Activated CD8-positive, alpha-beta memory T cell treated with anti-CD3 and anti-CD28 coated beads, Interleukin-2, amount 10 ng/mL, durations not matched to agents 7 days and 5 days (primary cell): ENCODE measurements at regions not wholly inside any gene's neighbourhood (a gene's known extent, or its start where the extent isn't known, plus 50 kb on each side); places are given as distances from the start of the nearest gene placed in this dataset.
"Not testable (repeated sequence)": the region's sequence is repeated elsewhere in the genome, so short reads cannot be mapped to it uniquely, and the experiment has no call there.

Experiments used
- ATAC-seq: fragments of 150-1000 bp; cut with Tn5 transposase; one replicate; pipeline ENCODE4 v1.10.0; 2021; ENCODE audit warnings: moderate library complexity
- CTCF ChIA-PET: fragments of 350-600 bp; sonication (Branson Sonifier 250); formaldehyde crosslinking; loops from one replicate; lab custom pipeline; 2021; ENCODE audit warnings: antibody characterized with exemption; lab: Charles Lee
- DNase-seq: peaks from one replicate; pipeline ENCODE4 v3.0.0-alpha.2; 2020
- H3K27ac Mint-ChIP-seq: one replicate; pipeline ENCODE4 v1.8.0; 2021; ENCODE audit warnings: mild to moderate bottlenecking, mixed read lengths
- H3K27me3 Mint-ChIP-seq: one replicate; pipeline ENCODE4 v1.8.0; 2021; ENCODE audit warnings: mixed read lengths
- H3K36me3 Mint-ChIP-seq: one replicate; pipeline ENCODE4 v1.8.0; 2021; ENCODE audit warnings: mild to moderate bottlenecking, mixed read lengths
- H3K4me1 Mint-ChIP-seq: one replicate; pipeline ENCODE4 v1.8.0; 2021; ENCODE audit warnings: mixed read lengths
- H3K4me3 Mint-ChIP-seq: one replicate; pipeline ENCODE4 v1.8.0; 2021; ENCODE audit warnings: mild to moderate bottlenecking, moderate library complexity, mixed read lengths
- H3K9me3 Mint-ChIP-seq: one replicate; pipeline ENCODE4 v1.8.0; 2022; ENCODE audit warnings: low read depth, mixed read lengths

GRCh38 chr12:67080637-67081036 lies 188.5 kb upstream of the CAND1 start:
- H3K27ac Mint-ChIP-seq = no peak overlapping the region
- DNase-seq = no peak
- H3K27me3 Mint-ChIP-seq = peaks cover 35% of the 10 kb centered on the region
- ATAC-seq = no peak
- H3K4me3 Mint-ChIP-seq = no peak overlapping the region
- CTCF ChIA-PET = no interaction called here
- peaks cover 2% of the 10 kb centered on the region for H3K4me1 Mint-ChIP-seq
- no peaks in the 10 kb centered on the region for H3K9me3 Mint-ChIP-seq
- H3K36me3 Mint-ChIP-seq = peaks cover 1% of the 10 kb centered on the region

GRCh38 chr12:67082221-67082620 lies 186.9 kb upstream of the CAND1 start:
- Mint-ChIP-seq H3K4me3 (no peak overlapping the region), H3K36me3 (no peaks in the 10 kb centered on the region), H3K27ac (no peak overlapping the region), H3K4me1 (peaks cover 2% of the 10 kb centered on the region), H3K27me3 (peaks cover 26% of the 10 kb centered on the region), H3K9me3 (no peaks in the 10 kb centered on the region)
- DNase-seq (no peak), ATAC-seq (no peak)
- CTCF ChIA-PET = interaction anchor here (0.9 kb wide), 1 partner anchor 9 kb away, joined by 3 read pairs; no protein-coding TSS in a partner anchor

DNA sequence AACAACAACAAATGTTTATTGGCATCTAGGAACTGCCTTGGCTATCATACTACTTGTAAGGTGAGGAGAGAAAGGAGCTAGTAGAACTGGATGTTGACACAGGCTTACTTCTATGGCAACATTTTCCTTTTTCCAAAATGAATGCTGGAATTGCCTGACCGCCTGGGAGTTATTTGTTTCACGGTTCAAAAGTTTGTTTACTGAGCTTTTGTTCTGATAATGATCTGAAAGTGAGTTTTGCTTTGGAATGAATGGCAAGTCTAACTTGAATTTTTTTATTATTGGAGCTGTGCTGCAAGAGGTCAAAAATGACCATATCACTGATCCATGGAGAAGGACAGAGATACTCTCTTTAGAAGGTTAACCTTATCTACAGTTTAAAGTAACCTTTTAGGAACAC lies 183.5 kb upstream of the CAND1 start:
- H3K27ac Mint-ChIP-seq = no peak overlapping the region
- DNase-seq = no peak
- no peak overlapping the region for H3K4me3 Mint-ChIP-seq
- H3K4me1 Mint-ChIP-seq = no peaks in the 10 kb centered on the region
- H3K27me3 Mint-ChIP-seq = peaks cover 18% of the 10 kb centered on the region
- ATAC-seq = no peak
- CTCF ChIA-PET = no interaction called here
- H3K36me3 Mint-ChIP-seq = no peaks in the 10 kb centered on the region
- H3K9me3 Mint-ChIP-seq = no peaks in the 10 kb centered on the region

DNA sequence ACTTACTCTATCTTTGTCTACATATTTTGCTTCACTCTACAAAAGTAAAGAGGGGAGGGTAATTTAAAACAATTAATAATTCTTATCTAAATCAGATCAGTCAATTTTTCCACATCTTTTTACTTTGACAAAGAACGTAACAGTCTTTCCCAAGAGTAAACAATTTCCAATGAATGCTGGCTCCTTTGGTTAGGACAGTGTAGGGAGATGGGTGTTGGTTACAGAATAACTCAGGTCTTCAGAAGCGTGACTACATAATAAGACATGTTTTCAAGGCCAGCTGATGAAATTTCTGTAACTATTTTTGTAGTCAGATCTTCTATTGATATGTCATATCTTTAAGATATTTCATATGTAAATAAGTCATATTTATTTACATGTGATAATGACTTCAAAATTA lies 183.0 kb upstream of the CAND1 start:
- H3K27ac Mint-ChIP-seq = no peak overlapping the region
- H3K36me3 Mint-ChIP-seq = no peaks in the 10 kb centered on the region
- DNase-seq = no peak
- no peaks in the 10 kb centered on the region for H3K9me3 Mint-ChIP-seq
- CTCF ChIA-PET = no interaction called here
- no peak for ATAC-seq
- H3K27me3 Mint-ChIP-seq = peaks cover 16% of the 10 kb centered on the region
- H3K4me1 Mint-ChIP-seq = no peaks in the 10 kb centered on the region
- no peak overlapping the region for H3K4me3 Mint-ChIP-seq

DNA sequence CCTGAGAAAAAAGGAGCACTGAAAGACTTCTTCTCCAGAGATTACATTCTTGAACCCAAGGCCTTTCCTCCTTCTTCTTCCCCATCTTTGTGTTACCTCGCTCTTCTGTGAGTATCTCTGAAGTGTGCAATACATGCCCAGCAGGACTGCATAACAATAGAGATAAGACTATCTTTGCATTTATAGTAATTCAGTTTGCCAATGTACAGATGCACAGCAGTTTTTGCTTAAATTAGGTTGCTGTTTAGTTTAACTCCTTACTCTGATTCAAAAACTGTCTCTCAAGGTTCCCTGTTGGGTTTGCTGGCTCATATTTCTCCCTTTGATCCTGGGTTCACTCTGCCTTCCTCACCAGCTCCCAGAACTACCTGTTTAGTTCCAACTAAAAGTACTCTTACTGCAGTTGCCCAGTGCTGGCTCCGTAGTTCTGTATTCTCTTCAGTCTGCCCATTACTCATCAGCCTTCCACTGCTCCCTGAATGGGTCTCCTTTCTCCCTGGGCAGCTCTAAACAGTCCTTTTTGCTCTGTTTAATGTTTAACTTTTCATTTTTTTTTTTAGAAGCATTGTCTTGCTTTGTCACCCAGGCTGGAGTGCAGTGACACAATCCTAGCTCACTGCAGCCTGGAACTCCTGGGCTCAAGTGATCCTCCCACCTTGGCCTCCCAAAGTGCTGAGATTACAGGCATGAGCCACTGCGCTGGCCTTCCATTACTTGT lies 180.6 kb upstream of the CAND1 start:
- Mint-ChIP-seq H3K27me3 (peaks cover 10% of the 10 kb centered on the region), H3K36me3 (no peaks in the 10 kb centered on the region), H3K4me1 (no peaks in the 10 kb centered on the region), H3K4me3 (no peak overlapping the region), H3K9me3 (no peaks in the 10 kb centered on the region), H3K27ac (no peak overlapping the region)
- ATAC-seq = no peak
- no peak for DNase-seq
- CTCF ChIA-PET = interaction anchor here (1.1 kb wide), 1 partner anchor 10 kb away, joined by 3 read pairs; no protein-coding TSS in a partner anchor

DNA sequence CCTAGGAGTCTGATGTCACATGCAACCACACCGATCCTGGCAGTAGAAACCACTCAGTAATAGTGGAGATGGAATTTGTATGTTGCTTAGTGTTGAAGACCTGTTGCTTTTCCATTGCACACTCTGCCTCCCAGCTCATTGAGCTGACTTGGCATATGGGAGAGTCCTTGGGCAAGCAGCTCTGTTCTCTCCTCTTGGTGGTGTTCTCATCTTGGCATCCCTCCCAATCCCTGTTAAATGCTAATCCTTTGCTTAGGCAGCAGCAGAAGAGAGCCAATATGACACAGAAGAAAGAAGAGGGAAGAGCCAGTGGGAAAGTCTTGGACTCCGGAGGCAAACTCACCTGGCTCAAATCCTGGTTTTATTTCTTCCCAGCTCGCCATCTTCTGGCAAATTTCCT lies 178.0 kb upstream of the CAND1 start:
- no peaks in the 10 kb centered on the region for H3K9me3 Mint-ChIP-seq
- no peak overlapping the region for H3K4me3 Mint-ChIP-seq
- no peak for ATAC-seq
- no peaks in the 10 kb centered on the region for H3K36me3 Mint-ChIP-seq
- DNase-seq = no peak
- H3K4me1 Mint-ChIP-seq = no peaks in the 10 kb centered on the region
- H3K27me3 Mint-ChIP-seq = peaks cover 6% of the 10 kb centered on the region
- H3K27ac Mint-ChIP-seq = no peak overlapping the region
- CTCF ChIA-PET = no interaction called here

- H3K27ac Mint-ChIP-seq = no peak overlapping the region
- no peak for DNase-seq
- peaks cover 9% of the 10 kb centered on the region for H3K27me3 Mint-ChIP-seq
- no peaks in the 10 kb centered on the region for H3K36me3 Mint-ChIP-seq
- CTCF ChIA-PET = no interaction called here
- H3K9me3 Mint-ChIP-seq = no peaks in the 10 kb centered on the region
- H3K4me1 Mint-ChIP-seq = no peaks in the 10 kb centered on the region
- no peak overlapping the region for H3K4me3 Mint-ChIP-seq
- ATAC-seq = no peak
These were observed 177.5 kb upstream of the CAND1 start for GRCh38 chr12:67091678-67092077.

DNA sequence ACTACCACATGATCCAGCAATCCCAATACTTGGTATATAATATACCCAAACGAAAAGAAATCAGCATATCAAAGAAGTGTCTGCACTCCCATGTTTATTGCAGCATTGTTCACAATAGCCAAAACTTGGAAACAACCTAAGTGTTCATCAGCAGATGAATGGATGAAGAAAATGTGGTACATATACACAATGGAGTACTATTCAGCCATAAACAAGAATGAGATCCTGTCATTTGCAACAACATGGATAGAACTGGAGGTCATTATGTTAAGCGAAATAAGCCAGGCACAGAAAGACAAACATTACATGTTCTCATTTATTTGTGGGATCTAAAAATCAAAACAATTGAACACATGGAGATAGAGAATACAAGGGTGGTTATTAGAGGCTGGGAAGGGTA lies 176.2 kb upstream of the CAND1 start:
- CTCF ChIA-PET, H3K4me3 Mint-ChIP-seq, H3K27me3 Mint-ChIP-seq, H3K36me3 Mint-ChIP-seq, H3K4me1 Mint-ChIP-seq, DNase-seq, ATAC-seq, H3K27ac Mint-ChIP-seq, H3K9me3 Mint-ChIP-seq: not testable (repeated sequence)

DNA sequence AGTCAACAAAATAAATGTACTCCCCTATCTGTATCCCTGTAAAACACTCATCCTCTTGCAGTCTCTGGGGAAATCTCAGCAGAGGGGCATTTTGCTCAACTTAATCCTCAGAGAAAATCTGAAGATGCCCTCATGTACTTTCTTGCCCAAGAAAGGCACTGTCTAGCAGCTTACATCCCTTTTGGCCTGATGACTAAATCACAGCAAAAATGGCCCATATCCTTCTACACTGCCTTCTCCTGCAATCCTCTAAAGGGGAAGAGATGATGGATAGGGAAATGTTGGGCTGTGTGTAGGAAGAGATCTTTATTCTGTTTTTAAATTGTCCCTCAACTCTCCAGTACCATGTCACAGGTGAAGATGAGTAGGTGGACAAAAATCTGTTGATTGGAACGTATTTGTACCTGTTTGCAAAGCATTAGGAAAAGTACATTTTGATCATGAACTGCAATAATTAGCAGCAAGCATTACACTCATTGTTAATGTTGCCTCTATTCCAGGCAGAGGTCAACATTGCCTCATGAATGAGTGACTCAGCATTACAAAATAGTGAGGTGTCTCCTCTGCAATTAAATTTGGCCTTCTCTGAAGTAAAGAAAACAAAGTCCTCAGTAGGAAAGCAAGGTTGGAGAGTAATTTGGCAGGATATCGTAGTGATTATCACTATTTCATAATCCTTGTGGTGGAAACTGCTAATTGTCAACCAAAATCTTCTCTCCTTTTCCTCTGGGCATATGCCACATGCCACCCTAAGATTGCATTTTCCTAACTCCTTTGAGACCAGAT lies 172.4 kb upstream of the CAND1 start:
- no peak for DNase-seq
- H3K27me3 Mint-ChIP-seq = peaks cover 6% of the 10 kb centered on the region
- no peak for ATAC-seq
- no peaks in the 10 kb centered on the region for H3K9me3 Mint-ChIP-seq
- H3K27ac Mint-ChIP-seq = no peak overlapping the region
- H3K4me1 Mint-ChIP-seq = no peaks in the 10 kb centered on the region
- no peak overlapping the region for H3K4me3 Mint-ChIP-seq
- H3K36me3 Mint-ChIP-seq = no peaks in the 10 kb centered on the region
- CTCF ChIA-PET = no interaction called here

DNA sequence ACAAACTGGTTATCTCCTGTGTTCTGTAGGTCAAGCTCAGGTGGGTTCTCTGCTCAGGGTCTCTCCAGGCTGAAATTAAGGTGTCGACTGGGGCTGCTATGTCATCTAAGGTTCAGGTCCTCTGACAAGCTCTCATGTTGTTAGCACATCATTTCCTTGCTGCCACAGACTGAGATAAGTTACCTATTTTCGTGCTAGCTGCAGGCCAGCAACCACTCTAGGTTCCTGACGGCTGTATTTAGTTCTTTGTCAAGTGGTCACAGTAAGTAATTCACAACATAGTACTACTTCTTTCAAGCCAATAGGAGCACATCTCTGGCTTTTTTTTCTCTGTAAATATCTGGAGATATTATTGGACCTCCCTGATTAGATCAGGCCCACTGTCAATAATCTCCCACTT lies 169.3 kb upstream of the CAND1 start:
- no peak overlapping the region for H3K4me3 Mint-ChIP-seq
- peaks cover 2% of the 10 kb centered on the region for H3K9me3 Mint-ChIP-seq
- H3K4me1 Mint-ChIP-seq = no peaks in the 10 kb centered on the region
- H3K27me3 Mint-ChIP-seq = peaks cover 3% of the 10 kb centered on the region
- no peaks in the 10 kb centered on the region for H3K36me3 Mint-ChIP-seq
- no peak overlapping the region for H3K27ac Mint-ChIP-seq
- no peak for ATAC-seq
- no peak for DNase-seq
- CTCF ChIA-PET = no interaction called here

DNA sequence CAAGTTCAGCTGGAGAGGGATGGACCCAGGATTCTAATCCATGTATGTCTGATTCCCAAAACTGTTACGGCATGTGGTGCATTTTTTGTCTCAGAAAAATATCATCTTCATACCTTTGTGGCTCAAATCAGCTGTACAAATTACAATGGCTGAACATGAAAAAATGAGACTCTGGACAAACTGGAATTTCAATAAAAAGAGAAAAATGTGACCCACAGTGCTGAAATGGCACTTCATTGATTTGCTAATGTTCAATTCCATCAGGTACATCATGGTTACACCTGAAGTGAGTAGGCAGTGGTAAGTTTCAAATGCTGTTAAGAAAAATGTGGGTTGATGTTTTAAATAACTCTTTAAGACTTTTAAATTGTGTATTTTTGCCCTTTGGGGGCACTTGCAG lies 165.6 kb upstream of the CAND1 start:
- Mint-ChIP-seq H3K4me1 (no peaks in the 10 kb centered on the region), H3K36me3 (no peaks in the 10 kb centered on the region), H3K4me3 (no peak overlapping the region), H3K27ac (no peak overlapping the region), H3K27me3 (no peaks in the 10 kb centered on the region), H3K9me3 (peaks cover 10% of the 10 kb centered on the region)
- CTCF ChIA-PET = no interaction called here
- no peak for DNase-seq
- no peak for ATAC-seq

- no peaks in the 10 kb centered on the region for H3K36me3 Mint-ChIP-seq
- no peak for ATAC-seq
These were observed 161.9 kb upstream of the CAND1 start for GRCh38 chr12:67107235-67107634.

DNA sequence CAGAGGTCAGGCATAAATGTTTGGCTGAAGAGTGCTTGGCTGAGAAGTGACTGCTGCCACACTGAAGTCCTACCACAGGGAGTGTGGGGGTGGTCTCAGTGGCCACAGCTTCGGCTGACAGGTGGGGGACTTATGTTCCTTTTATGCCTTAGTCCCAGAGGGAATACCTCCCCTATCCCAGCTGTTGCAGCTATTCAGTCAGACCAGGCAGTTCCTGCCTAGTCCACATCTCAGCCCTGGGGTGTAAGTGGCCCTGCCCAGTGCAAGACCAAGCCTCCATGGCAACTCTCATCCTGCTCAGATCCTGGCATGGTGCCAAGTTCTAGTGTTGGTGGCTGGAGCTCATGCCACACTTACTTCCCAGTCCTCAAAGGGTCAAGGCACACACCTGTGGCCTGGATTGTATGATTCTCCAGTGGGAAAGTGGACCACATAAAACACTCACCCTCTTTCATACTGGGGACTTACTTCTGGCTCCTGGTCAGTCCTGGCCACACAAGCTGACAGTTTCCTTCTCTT lies 161.3 kb upstream of the CAND1 start:
- H3K27me3 Mint-ChIP-seq = no peaks in the 10 kb centered on the region
- H3K4me3 Mint-ChIP-seq = no peak overlapping the region
- no peak overlapping the region for H3K27ac Mint-ChIP-seq
- CTCF ChIA-PET = no interaction called here
- ATAC-seq (no peak), DNase-seq (no peak)
- peaks cover 10% of the 10 kb centered on the region for H3K9me3 Mint-ChIP-seq
- no peaks in the 10 kb centered on the region for H3K36me3 Mint-ChIP-seq
- H3K4me1 Mint-ChIP-seq = no peaks in the 10 kb centered on the region

More at GRCh38 chr12:67107235-67107634, 161.9 kb upstream of the CAND1 start:
- H3K4me3 Mint-ChIP-seq = no peak overlapping the region
- CTCF ChIA-PET = no interaction called here
- no peaks in the 10 kb centered on the region for H3K4me1 Mint-ChIP-seq
- H3K27me3 Mint-ChIP-seq = no peaks in the 10 kb centered on the region
- no peak overlapping the region for H3K27ac Mint-ChIP-seq
- H3K9me3 Mint-ChIP-seq = peaks cover 10% of the 10 kb centered on the region
- DNase-seq = no peak

DNA sequence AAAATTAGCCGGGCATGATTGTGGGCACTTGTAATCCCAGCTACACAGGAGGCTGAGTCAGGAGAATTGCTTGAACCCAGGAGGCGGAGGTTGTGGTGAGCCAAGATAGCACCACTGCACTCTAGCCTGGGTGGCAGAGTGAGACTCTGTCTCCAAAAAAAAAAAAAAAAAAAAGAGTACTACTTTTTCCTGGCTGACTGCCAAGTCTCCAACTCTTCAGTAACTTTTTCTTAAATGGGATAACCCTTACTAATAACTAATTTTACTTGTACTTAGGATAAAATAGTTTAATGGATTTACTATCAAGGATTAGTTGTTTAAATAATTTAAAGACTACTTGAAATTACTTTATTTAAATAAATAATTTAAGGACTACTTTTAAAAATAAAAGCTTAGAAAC lies 158.8 kb upstream of the CAND1 start:
- H3K4me1 Mint-ChIP-seq, H3K4me3 Mint-ChIP-seq, CTCF ChIA-PET, H3K27ac Mint-ChIP-seq, DNase-seq, ATAC-seq, H3K36me3 Mint-ChIP-seq, H3K9me3 Mint-ChIP-seq, H3K27me3 Mint-ChIP-seq: not testable (repeated sequence)
